GM13977 (cell line): ENCODE measurements at regions not wholly inside any gene's neighbourhood (a gene's known extent, or its start where the extent isn't known, plus 50 kb on each side); places are given as distances from the start of the nearest gene placed in this dataset.

Source experiments
- DNase-seq: peaks from one replicate; pipeline ENCODE4 v3.0.0; 2012; ENCODE audit warnings: low spot score
- in situ Hi-C: fragments of 300-500 bp; cut with MboI; formaldehyde crosslinking; loops from one replicate; pipeline ENCODE4 v1.12.0; 2022; ENCODE audit warnings: low sequenced_read_pairs, low pct_unique_long_range_greater_than_20kb, mixed read lengths, inconsistent platforms; ENCODE audit not compliant: unreplicated experiment
- TF ChIP-seq, protein P1 (sequence below): IDR thresholded peaks from 2 replicates; pipeline ENCODE4 v1.5.1; 2012; ENCODE audit warnings: mild to moderate bottlenecking, control low read depth; ENCODE audit not compliant: insufficient read depth; ENCODE audit errors: extremely low read depth, missing control alignments

DNA sequence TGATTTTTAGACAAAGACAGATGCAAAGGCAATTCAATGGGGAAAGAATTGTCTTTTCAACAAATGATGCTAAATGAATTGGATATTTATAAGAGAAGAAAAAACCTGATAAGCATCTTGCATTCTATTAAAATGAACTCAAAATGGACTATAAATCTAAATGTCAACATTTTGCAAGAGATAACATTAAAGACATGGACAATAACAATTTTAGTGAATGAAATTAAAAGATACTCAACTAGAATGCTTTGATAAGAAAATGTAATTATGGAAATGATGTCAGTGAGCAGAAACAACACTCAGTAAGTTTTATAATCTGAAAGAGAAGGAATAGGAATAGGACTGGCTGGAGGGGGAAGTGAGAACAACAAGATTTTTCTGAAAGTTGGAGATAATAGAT lies 421.7 kb downstream of the C6orf118 start:
- DNase-seq = no peak
- in situ Hi-C loops = no loop called here
- TF ChIP-seq, protein P1, sequence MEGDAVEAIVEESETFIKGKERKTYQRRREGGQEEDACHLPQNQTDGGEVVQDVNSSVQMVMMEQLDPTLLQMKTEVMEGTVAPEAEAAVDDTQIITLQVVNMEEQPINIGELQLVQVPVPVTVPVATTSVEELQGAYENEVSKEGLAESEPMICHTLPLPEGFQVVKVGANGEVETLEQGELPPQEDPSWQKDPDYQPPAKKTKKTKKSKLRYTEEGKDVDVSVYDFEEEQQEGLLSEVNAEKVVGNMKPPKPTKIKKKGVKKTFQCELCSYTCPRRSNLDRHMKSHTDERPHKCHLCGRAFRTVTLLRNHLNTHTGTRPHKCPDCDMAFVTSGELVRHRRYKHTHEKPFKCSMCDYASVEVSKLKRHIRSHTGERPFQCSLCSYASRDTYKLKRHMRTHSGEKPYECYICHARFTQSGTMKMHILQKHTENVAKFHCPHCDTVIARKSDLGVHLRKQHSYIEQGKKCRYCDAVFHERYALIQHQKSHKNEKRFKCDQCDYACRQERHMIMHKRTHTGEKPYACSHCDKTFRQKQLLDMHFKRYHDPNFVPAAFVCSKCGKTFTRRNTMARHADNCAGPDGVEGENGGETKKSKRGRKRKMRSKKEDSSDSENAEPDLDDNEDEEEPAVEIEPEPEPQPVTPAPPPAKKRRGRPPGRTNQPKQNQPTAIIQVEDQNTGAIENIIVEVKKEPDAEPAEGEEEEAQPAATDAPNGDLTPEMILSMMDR = no peak

DNA sequence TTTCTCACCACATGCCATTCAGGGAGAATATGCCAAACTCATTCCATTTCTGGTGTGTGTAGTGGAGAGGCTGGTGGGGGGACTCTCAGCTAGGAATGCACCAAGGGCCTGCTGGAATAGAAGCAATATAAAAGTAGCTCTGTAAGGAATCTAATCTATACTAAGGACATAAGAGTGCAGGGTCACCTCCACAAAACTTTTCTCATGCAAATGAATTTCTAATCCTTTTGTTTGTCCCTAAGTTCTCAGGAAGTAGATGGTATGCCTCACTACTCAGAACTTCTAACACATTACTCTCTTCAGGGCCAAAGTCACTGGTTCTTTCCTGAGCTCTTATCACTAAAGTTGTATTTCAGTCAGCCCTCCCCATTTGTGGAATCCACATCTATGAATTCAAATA lies 427.2 kb downstream of the C6orf118 start:
- no peak for DNase-seq
- TF ChIP-seq, protein P1 = no peak
- in situ Hi-C loops = no loop called here

DNA sequence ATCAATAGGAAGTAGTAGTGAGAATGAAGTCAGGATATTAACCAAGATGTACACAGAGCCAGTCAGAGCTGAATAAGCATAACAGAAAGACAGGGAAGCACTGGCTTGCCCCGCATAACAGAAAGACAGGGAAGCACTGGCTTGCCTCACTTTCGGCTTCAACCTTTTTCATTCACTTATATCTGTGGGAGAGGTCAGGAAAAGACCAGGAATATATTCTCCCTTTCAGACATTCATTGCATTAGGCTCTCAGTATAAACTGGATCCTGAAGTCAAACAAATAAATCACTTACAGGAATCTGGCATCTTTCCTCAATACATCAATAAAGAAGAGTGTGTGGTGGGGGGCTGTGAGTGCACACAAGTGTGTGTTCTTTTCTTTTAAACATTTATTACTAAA lies 437.6 kb downstream of the C6orf118 start:
- DNase-seq = no peak
- TF ChIP-seq, protein P1 = no peak
- in situ Hi-C loops = no loop called here

DNA sequence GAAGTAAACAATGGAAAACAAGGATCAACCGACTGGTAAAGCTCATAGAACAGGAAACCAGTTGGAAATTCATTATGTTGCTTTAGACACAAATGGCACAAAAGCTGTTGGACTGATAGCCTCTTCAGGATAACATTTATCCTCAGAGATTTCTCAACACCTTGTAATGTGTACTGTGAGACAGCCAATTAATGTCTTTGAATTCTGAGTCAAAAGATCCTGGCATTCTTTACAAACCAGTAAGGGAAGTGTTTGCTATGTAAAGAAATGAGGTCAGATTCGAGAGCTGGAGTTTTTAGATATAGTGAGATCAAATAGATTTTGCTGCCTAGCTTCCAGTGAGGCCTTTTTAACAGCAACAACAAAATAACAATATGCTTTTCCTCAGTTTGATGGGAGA lies 439.2 kb downstream of the C6orf118 start:
- TF ChIP-seq, protein P1 = no peak
- in situ Hi-C loops = no loop called here
- no peak for DNase-seq

DNA sequence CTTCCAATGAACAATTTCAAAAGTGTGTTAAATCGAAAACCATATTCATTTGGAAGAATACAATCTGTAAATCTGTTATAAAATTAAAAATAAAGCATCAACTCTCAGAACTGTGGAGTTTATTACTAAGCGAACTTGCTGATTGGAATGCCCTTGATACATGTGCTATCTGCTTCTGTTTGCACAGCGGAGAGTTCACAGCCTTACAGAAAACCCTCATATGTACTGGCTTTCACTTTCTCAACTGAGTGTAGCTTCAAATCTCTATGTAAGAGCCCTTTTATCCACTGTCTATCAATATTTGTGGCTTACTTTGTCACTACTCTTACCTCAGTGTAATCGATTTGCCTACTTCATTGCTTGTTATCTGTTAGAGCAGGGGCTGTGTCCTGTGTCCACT lies 447.4 kb downstream of the C6orf118 start:
- no peak for DNase-seq
- in situ Hi-C loops = no loop called here
- TF ChIP-seq, protein P1 = no peak

DNA sequence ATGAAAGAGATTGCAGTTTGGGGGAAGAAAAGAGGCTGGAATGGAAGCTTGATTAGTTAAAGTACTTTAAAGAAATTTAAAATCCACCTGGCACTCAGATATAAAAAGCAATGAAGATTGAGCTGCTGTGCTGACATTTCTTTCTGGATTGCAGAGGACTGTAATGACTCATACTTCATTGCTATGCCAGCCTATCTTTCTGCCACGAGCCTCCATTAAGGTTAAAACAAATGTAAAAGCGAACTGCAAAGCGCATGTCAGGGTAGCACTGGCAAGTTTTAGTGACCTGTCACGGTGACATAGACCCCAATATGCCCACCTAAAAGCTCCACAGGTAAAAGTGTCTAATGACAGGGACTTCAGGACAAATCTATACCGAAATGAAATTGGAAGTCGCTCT lies 449.6 kb downstream of the C6orf118 start:
- TF ChIP-seq, protein P1 = no peak
- no peak for DNase-seq
- in situ Hi-C loops = no loop called here

DNA sequence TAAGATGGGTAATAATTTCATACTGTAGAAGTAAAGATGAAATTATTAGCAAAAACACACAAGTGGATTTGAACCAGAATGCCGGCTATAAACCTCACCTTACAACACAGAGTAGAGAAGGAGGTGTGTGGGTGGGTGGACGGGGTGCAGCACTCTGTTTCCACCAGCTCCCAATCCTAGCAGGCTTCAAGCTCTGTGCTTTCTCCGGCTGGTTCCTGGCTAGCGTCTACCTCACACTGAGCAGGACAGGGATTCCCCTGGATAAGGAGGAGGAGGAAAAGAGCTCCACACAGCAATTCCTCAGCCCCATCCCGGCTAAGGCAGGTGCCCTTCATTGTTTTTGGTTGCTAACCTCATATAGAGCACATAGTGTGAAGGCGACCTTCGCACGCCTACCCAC lies 453.3 kb downstream of the C6orf118 start:
- in situ Hi-C loops = no loop called here
- TF ChIP-seq, protein P1 = no peak

More for the DNA sequence above, 453.3 kb downstream of the C6orf118 start:
- DNase-seq = no peak
